ENCODE measurements at regions not wholly inside any gene's neighbourhood (a gene's known extent, or its start where the extent isn't known, plus 50 kb on each side); places are given as distances from the start of the nearest gene placed in this dataset.
"Not testable (repeated sequence)": the region's sequence is repeated elsewhere in the genome, so short reads cannot be mapped to it uniquely, and the experiment has no call there.

DNA sequence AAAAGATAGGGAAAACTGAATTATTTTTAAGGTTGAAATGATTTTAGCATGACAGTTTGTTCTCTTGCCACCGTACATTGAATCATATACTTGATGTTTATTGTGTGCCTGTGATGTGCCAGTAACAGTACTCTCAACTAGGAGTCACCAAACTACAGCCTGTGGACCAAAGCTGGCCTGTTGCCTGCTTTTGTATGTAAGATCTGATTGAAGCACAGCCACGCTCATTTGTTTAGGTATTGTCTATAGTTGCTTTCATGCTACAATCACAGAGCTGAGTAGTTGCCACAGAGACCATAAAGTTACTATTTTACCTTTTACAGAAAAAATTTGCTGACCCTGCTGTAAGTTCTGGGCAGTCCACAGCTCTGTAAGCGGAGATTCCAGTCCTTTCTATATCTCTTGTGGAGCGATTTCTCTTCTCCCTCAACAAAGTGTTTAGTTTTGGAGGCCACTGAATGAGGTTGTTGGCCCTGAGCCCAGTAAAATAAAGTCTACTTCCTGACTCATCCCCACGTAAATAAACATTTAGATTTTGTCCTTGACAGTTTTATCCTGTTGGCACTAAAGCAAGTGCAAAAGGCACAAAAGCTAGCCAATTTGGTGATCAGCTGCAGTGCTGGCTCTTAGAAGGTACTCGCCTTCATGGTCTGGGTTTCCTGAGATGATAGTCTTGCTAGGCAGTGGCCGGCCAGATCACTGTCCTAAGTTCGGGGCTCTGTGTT, 180.2 kb upstream of the ZNF92 start:
- not testable (repeated sequence) for H3K79me2 ChIP-seq (replicated peaks; ENCODE audit: insufficient read depth); ATAC-seq; H3K27me3 Mint-ChIP-seq (ENCODE audit: insufficient read depth, low read depth, poor library complexity); H3K27me3 ChIP-seq (ENCODE audit: insufficient read depth); H3K27ac ChIP-seq (ENCODE audit: low read depth); H3K4me3 ChIP-seq; H3K9me3 Mint-ChIP-seq; H4K20me1 ChIP-seq (replicated peaks; ENCODE audit: insufficient read depth); H3K27ac Mint-ChIP-seq; H3K9me2 ChIP-seq (ENCODE audit: insufficient read depth); H2AFZ ChIP-seq; H3F3A ChIP-seq (replicated peaks; ENCODE audit: low read depth); DNase-seq (ENCODE audit: low spot score); H3K4me3 Mint-ChIP-seq; H3K4me1 Mint-ChIP-seq; H3K36me3 Mint-ChIP-seq (ENCODE audit: low read depth); H3K4me1 ChIP-seq (ENCODE audit: insufficient read depth); H3K36me3 ChIP-seq (ENCODE audit: insufficient read depth); H3K4me2 ChIP-seq

- H3K4me3 ChIP-seq; ATAC-seq; H3K4me3 Mint-ChIP-seq; H3K27me3 Mint-ChIP-seq (ENCODE audit: insufficient read depth, low read depth, poor library complexity); H3F3A ChIP-seq (replicated peaks; ENCODE audit: low read depth); H3K27me3 ChIP-seq (ENCODE audit: insufficient read depth); H3K27ac ChIP-seq (ENCODE audit: low read depth); H3K4me1 ChIP-seq (ENCODE audit: insufficient read depth); H3K4me2 ChIP-seq; H3K36me3 ChIP-seq (ENCODE audit: insufficient read depth); H3K27ac Mint-ChIP-seq; H3K4me1 Mint-ChIP-seq; DNase-seq (ENCODE audit: low spot score); H3K9me2 ChIP-seq (ENCODE audit: insufficient read depth); H3K9me3 Mint-ChIP-seq; H3K36me3 Mint-ChIP-seq (ENCODE audit: low read depth); H4K20me1 ChIP-seq (replicated peaks; ENCODE audit: insufficient read depth); H3K79me2 ChIP-seq (replicated peaks; ENCODE audit: insufficient read depth); H2AFZ ChIP-seq: not testable (repeated sequence)
Observed at GRCh38 chr7:65177041-65177440, 170.6 kb upstream of the ERV3-1 start.

DNA sequence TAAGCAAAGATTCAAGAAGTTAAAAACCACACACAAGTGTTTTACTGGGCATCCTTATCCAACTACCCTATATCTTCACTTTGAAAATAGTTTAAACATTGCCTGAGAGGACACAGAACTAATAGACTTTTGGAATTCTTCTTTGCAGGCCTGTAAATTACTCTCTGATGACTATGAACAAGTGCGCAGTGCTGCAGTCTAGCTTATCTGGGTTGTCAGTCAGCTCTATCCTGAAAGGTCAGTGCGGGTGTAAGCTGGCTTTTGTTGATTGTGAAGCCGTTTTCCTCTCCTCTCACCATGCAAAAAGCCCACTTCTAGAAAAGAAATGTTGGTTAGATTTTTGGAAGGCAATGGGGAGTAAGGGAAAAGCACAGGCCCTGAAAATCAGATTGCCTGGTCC, 143.6 kb upstream of the ERV3-1 start:
- not testable (repeated sequence) for H2AFZ ChIP-seq; H3K27ac Mint-ChIP-seq; H3K9me2 ChIP-seq (ENCODE audit: insufficient read depth); H3K4me3 ChIP-seq; H3K4me3 Mint-ChIP-seq; H3K4me2 ChIP-seq; H3K9me3 Mint-ChIP-seq; H3F3A ChIP-seq (replicated peaks; ENCODE audit: low read depth); H3K4me1 ChIP-seq (ENCODE audit: insufficient read depth); DNase-seq (ENCODE audit: low spot score); H3K27ac ChIP-seq (ENCODE audit: low read depth); H3K36me3 ChIP-seq (ENCODE audit: insufficient read depth); ATAC-seq; H3K4me1 Mint-ChIP-seq; H4K20me1 ChIP-seq (replicated peaks; ENCODE audit: insufficient read depth); H3K27me3 ChIP-seq (ENCODE audit: insufficient read depth); H3K79me2 ChIP-seq (replicated peaks; ENCODE audit: insufficient read depth); H3K36me3 Mint-ChIP-seq (ENCODE audit: low read depth); H3K27me3 Mint-ChIP-seq (ENCODE audit: insufficient read depth, low read depth, poor library complexity)

GRCh38 chr7:65146118-65146914, 139.8 kb upstream of the ERV3-1 start:
- H3K36me3 ChIP-seq (ENCODE audit: insufficient read depth); H3K27me3 Mint-ChIP-seq (ENCODE audit: insufficient read depth, low read depth, poor library complexity); H3K36me3 Mint-ChIP-seq (ENCODE audit: low read depth); ATAC-seq; H2AFZ ChIP-seq; H3K4me1 ChIP-seq (ENCODE audit: insufficient read depth); H3K27ac Mint-ChIP-seq; H4K20me1 ChIP-seq (replicated peaks; ENCODE audit: insufficient read depth); H3K79me2 ChIP-seq (replicated peaks; ENCODE audit: insufficient read depth); H3K4me2 ChIP-seq; H3K4me3 Mint-ChIP-seq; H3F3A ChIP-seq (replicated peaks; ENCODE audit: low read depth); H3K4me1 Mint-ChIP-seq; H3K9me2 ChIP-seq (ENCODE audit: insufficient read depth); H3K27me3 ChIP-seq (ENCODE audit: insufficient read depth); H3K9me3 Mint-ChIP-seq; H3K27ac ChIP-seq (ENCODE audit: low read depth); DNase-seq (ENCODE audit: low spot score); H3K4me3 ChIP-seq: not testable (repeated sequence)

DNA sequence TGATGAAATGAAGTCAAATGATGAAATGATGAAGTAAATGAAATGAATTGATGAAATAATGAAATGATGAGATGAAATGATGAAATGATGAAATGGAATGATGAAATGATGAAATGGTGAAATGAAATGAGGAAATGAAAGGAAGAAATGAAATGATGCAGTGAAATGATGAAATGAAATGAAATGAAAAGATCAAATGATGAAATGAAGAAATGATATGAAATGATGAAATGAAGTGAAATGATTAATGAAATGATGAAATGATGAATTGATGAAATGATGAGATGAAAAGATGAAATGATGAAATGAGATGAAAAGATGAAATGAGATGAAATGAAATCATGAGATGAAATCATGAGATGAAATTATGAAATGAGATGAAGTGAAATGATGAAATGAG, 139.2 kb upstream of the ERV3-1 start:
- H3K36me3 ChIP-seq (ENCODE audit: insufficient read depth); H3K4me1 ChIP-seq (ENCODE audit: insufficient read depth); H3K4me2 ChIP-seq; H3K27me3 Mint-ChIP-seq (ENCODE audit: insufficient read depth, low read depth, poor library complexity); ATAC-seq; H3K4me3 Mint-ChIP-seq; H3K9me2 ChIP-seq (ENCODE audit: insufficient read depth); H3K27ac ChIP-seq (ENCODE audit: low read depth); H3K36me3 Mint-ChIP-seq (ENCODE audit: low read depth); H3K4me3 ChIP-seq; H2AFZ ChIP-seq; H3K27ac Mint-ChIP-seq; H3K4me1 Mint-ChIP-seq; DNase-seq (ENCODE audit: low spot score); H4K20me1 ChIP-seq (replicated peaks; ENCODE audit: insufficient read depth); H3K79me2 ChIP-seq (replicated peaks; ENCODE audit: insufficient read depth); H3F3A ChIP-seq (replicated peaks; ENCODE audit: low read depth); H3K27me3 ChIP-seq (ENCODE audit: insufficient read depth); H3K9me3 Mint-ChIP-seq: not testable (repeated sequence)

DNA sequence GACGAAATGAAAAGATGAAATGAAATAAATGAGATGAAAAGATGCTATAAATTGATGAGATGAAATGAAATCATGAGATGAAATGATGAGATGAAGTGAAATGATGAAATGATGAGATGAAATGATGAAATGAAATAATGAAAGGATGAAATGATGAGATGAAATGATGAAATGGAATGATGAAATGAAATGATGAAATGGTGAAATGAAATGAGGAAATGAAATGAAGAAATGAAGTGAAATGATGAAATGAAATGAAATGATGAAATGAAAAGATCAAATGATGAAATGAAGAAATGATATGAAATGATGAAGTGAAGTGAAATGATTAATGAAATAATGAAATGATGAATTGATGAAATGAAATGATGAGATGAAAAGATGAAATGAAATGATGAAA, 138.5 kb upstream of the ERV3-1 start:
- not testable (repeated sequence) for H3K9me3 Mint-ChIP-seq; H3K27ac Mint-ChIP-seq; H3K36me3 Mint-ChIP-seq (ENCODE audit: low read depth); H3K79me2 ChIP-seq (replicated peaks; ENCODE audit: insufficient read depth); H4K20me1 ChIP-seq (replicated peaks; ENCODE audit: insufficient read depth); H2AFZ ChIP-seq; H3F3A ChIP-seq (replicated peaks; ENCODE audit: low read depth); H3K36me3 ChIP-seq (ENCODE audit: insufficient read depth); H3K4me1 Mint-ChIP-seq; H3K4me1 ChIP-seq (ENCODE audit: insufficient read depth); H3K9me2 ChIP-seq (ENCODE audit: insufficient read depth); H3K4me3 Mint-ChIP-seq; H3K4me3 ChIP-seq; DNase-seq (ENCODE audit: low spot score); H3K27me3 ChIP-seq (ENCODE audit: insufficient read depth); H3K4me2 ChIP-seq; H3K27ac ChIP-seq (ENCODE audit: low read depth); ATAC-seq; H3K27me3 Mint-ChIP-seq (ENCODE audit: insufficient read depth, low read depth, poor library complexity)

All from GM23338 (cell line).